Esophagus muscularis mucosa (tissue), 4 donors: ENCODE measurements at regions not wholly inside any gene's neighbourhood (a gene's known extent, or its start where the extent isn't known, plus 50 kb on each side); places are given as distances from the start of the nearest gene placed in this dataset.

Experiments used
- DNase-seq: peaks from one replicate; pipeline ENCODE4 v3.0.0-alpha.2; 2017; ENCODE audit errors: extremely low spot score
- H3K27ac ChIP-seq, 4 donors: fragments of 200-600 bp; sonication (generic); replicated peaks in 1 of 4; 1 replicate in 3 of 4; 2 replicates in 1 of 4; pipeline ENCODE4 v1.5.1; 2016 to 2019; ENCODE audit warnings: mild to moderate bottlenecking in 1 of 4
- H3K27me3 ChIP-seq, 4 donors: fragments of 200-600 bp; sonication (generic); one replicate each; pipeline versions ENCODE4 v1.5.1 to v1.6.0; 2016 to 2019
- H3K36me3 ChIP-seq, 4 donors: fragments of 200-600 bp; sonication (generic); one replicate each; pipeline ENCODE4 v1.5.1; 2016 to 2019
- H3K4me1 ChIP-seq, 4 donors: fragments of 200-600 bp; sonication (generic); one replicate each; pipeline ENCODE4 v1.5.1; 2016 to 2019
- H3K4me3 ChIP-seq, 4 donors: fragments of 200-600 bp; sonication (generic); 1 replicate in 2 of 4; 2 replicates in 2 of 4; pipeline ENCODE4 v1.5.1; 2016 to 2019; ENCODE audit warnings: mild to moderate bottlenecking in 4 of 4, moderate library complexity in 1 of 4
- H3K9me3 ChIP-seq, 4 donors: fragments of 200-600 bp; sonication (generic); 1 replicate in 3 of 4; 2 replicates in 1 of 4; pipeline ENCODE4 v1.5.1; 2016 to 2019
- EP300 ChIP-seq: sonication (generic); formaldehyde crosslinking; IDR thresholded peaks from one replicate; pipeline ENCODE4 v1.6.1; 2017; ENCODE audit warnings: antibody characterized with exemption
- POLR2A ChIP-seq: fragments of 450-650 bp; IDR thresholded peaks from one replicate; pipeline ENCODE4 v1.6.1; 2017; ENCODE audit warnings: antibody characterized with exemption, moderate library complexity, mild to moderate bottlenecking, low read depth
- POLR2AphosphoS5 ChIP-seq, 2 donors: sonication (generic); formaldehyde crosslinking; IDR thresholded peaks; one replicate each; pipeline ENCODE4 v1.6.1; 2017; ENCODE audit warnings: antibody characterized with exemption in 2 of 2
- WGBS: methylation state at CpG from one replicate; pipeline ENCODE4 v1.1.5; 2018; 5-methylcytosine and 5-hydroxymethylcytosine counted together
- intact Hi-C: fragments of 100-400 bp; cut with DNase I; formaldehyde crosslinking; loops from one replicate; pipeline ENCODE4 v1.15.1; 2023
- TF ChIP-seq, protein P1 (sequence below), 3 experiments: fragments of 200-600 bp in 2 of 3; fragments of 450-650 bp in 1 of 3; sonication (generic) in 2 of 3; IDR thresholded peaks; one replicate each; pipeline ENCODE4 v1.5.1; 2017 to 2019; ENCODE audit warnings: antibody characterized with exemption in 3 of 3, mild to moderate bottlenecking in 2 of 3, moderate library complexity in 1 of 3

- Histone ChIP-seq H3K27me3 (no peaks in the 10 kb centered on the region), H3K4me3 (no peak overlapping the region), H3K36me3 (no peaks in the 10 kb centered on the region), H3K9me3 (no peaks in the 10 kb centered on the region), H3K4me1 (no peaks in the 10 kb centered on the region), H3K27ac (no peak overlapping the region)
- peak; percentile 37 for DNase-seq
- TF ChIP-seq, protein P1, sequence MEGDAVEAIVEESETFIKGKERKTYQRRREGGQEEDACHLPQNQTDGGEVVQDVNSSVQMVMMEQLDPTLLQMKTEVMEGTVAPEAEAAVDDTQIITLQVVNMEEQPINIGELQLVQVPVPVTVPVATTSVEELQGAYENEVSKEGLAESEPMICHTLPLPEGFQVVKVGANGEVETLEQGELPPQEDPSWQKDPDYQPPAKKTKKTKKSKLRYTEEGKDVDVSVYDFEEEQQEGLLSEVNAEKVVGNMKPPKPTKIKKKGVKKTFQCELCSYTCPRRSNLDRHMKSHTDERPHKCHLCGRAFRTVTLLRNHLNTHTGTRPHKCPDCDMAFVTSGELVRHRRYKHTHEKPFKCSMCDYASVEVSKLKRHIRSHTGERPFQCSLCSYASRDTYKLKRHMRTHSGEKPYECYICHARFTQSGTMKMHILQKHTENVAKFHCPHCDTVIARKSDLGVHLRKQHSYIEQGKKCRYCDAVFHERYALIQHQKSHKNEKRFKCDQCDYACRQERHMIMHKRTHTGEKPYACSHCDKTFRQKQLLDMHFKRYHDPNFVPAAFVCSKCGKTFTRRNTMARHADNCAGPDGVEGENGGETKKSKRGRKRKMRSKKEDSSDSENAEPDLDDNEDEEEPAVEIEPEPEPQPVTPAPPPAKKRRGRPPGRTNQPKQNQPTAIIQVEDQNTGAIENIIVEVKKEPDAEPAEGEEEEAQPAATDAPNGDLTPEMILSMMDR (IDR thresholded peaks at IDR 0.05), result no peak
- peak in 1 of 2 donors; percentile 34 for TF ChIP-seq POLR2AphosphoS5 (IDR thresholded peaks at IDR 0.05)
- TF ChIP-seq EP300, result no peak
- TF ChIP-seq POLR2A, result no peak
- WGBS, result 49% methylated on average over 2 of the region's 2 CpGs
- intact Hi-C loops, result no loop called here
Measured at GRCh38 chr21:30986965-30987364, 51.3 kb downstream of the KRTAP19-8 start.

- no peaks in the 10 kb centered on the region for H3K36me3 ChIP-seq
- TF ChIP-seq EP300 (no peak), POLR2A (no peak), POLR2AphosphoS5 (IDR thresholded peaks at IDR 0.05) (no peak)
- TF ChIP-seq, protein P1 (IDR thresholded peaks at IDR 0.05), result no peak
- H3K9me3 ChIP-seq, result no peaks in the 10 kb centered on the region
- no peak overlapping the region for H3K27ac ChIP-seq
- no peak overlapping the region for H3K4me3 ChIP-seq
- WGBS, result 60% methylated on average over 3 of the region's 3 CpGs
- H3K4me1 ChIP-seq, result no peaks in the 10 kb centered on the region
- peak; percentile 83 for DNase-seq
- no peaks in the 10 kb centered on the region for H3K27me3 ChIP-seq
- intact Hi-C loops, result no loop called here
Measured at GRCh38 chr21:30984889-30985288, 53.4 kb downstream of the KRTAP19-8 start.

DNA sequence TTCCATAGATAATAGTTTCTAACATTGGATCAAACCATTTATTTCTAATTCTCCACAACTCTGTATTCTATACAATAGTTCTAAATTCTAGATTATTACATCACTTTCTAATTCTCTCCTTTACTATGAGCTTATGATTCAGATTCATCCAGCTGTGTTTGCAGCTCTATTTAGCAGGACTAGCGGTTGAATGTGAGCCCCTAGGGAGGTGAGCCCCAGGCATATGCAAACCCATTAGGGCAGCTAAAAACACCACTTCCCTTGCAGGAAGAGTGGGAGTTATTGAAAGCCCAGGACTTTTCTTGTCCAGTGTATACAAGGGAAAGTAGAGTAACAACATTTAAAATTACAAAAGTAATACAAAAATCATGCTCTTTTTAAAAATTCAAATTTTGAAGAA lies 56.9 kb downstream of the KRTAP19-8 start:
- no peak for TF ChIP-seq POLR2AphosphoS5 (IDR thresholded peaks at IDR 0.05)
- TF ChIP-seq EP300, result no peak
- TF ChIP-seq, protein P1 (IDR thresholded peaks at IDR 0.05), result no peak
- no peak for TF ChIP-seq POLR2A
- no peaks in the 10 kb centered on the region for H3K36me3 ChIP-seq
- no peak overlapping the region for H3K4me3 ChIP-seq
- no peaks in the 10 kb centered on the region for H3K9me3 ChIP-seq
- intact Hi-C loops, result no loop called here
- H3K27me3 ChIP-seq, result no peaks in the 10 kb centered on the region
- H3K27ac ChIP-seq, result no peak overlapping the region
- 68% methylated on average over 1 of the region's 1 CpG for WGBS
- H3K4me1 ChIP-seq, result no peaks in the 10 kb centered on the region
- DNase-seq, result no peak

- H3K9me3 ChIP-seq, result no peaks in the 10 kb centered on the region
- no peak overlapping the region for H3K4me3 ChIP-seq
- no peaks in the 10 kb centered on the region for H3K4me1 ChIP-seq
- no peak overlapping the region for H3K27ac ChIP-seq
- no peaks in the 10 kb centered on the region for H3K36me3 ChIP-seq
- 88% methylated on average over 1 of the region's 1 CpG for WGBS
- no peak for TF ChIP-seq POLR2A
- no peak for TF ChIP-seq EP300
- TF ChIP-seq, protein P1 (IDR thresholded peaks at IDR 0.05), result no peak
- TF ChIP-seq POLR2AphosphoS5 (IDR thresholded peaks at IDR 0.05), result no peak
- no peak for DNase-seq
- no peaks in the 10 kb centered on the region for H3K27me3 ChIP-seq
- intact Hi-C loops, result no loop called here
Measured at GRCh38 chr21:30979054-30979453, 59.2 kb downstream of the KRTAP19-8 start.

DNA sequence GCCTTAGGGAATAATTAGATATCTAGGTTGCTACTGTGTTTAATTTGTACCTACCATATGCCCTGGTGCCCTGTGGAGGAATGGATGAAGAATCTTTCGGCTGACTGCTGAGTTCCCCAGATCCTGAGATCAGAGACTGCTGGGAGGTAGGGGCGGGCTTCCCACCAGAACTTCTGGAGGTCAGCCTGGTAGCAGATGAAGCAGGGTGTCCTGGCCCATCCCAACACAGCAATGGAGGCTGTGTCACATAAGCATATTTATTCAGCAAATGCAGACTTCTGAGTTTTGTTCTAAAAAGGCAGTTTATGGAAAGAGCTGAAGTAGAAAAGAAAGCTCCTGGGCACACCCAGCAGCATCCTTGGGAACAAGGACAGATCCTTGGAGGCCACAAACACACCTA lies 74.0 kb downstream of the KRTAP19-8 start:
- Histone ChIP-seq H3K4me3 (no peak overlapping the region), H3K27me3 (no peaks in the 10 kb centered on the region), H3K9me3 (no peaks in the 10 kb centered on the region), H3K4me1 (no peaks in the 10 kb centered on the region), H3K36me3 (no peaks in the 10 kb centered on the region), H3K27ac (no peak overlapping the region)
- TF ChIP-seq, protein P1 (IDR thresholded peaks at IDR 0.05), result no peak
- TF ChIP-seq EP300 (no peak), POLR2A (no peak), POLR2AphosphoS5 (IDR thresholded peaks at IDR 0.05) (no peak)
- 84% methylated on average over 2 of the region's 2 CpGs for WGBS
- intact Hi-C loops, result no loop called here
- DNase-seq, result no peak
